Liver (tissue), 8 donors: ENCODE measurements at regions not wholly inside any gene's neighbourhood (a gene's known extent, or its start where the extent isn't known, plus 50 kb on each side); places are given as distances from the start of the nearest gene placed in this dataset.

Source experiments
- DNase-seq: peaks from one replicate; pipeline ENCODE4 v3.0.0-alpha.2; 2017; ENCODE audit warnings: low spot score
- H3K27ac ChIP-seq, 2 donors: one replicate each; pipeline ENCODE4 v1.7.0; 2013; ENCODE audit warnings: inconsistent platforms in 2 of 2, low read length in 2 of 2, control low read depth in 1 of 2, low read depth in 1 of 2, mild to moderate bottlenecking in 1 of 2
- H3K27me3 ChIP-seq, 4 donors: one replicate each; pipeline versions ENCODE4 v1.6.1 to v1.7.0; 2013; ENCODE audit warnings: low read length in 3 of 4, inconsistent platforms in 1 of 4, mild to moderate bottlenecking in 1 of 4, moderate library complexity in 1 of 4; ENCODE audit not compliant: control insufficient read depth in 4 of 4, insufficient read depth in 4 of 4
- H3K36me3 ChIP-seq, 4 donors: one replicate each; pipeline versions ENCODE4 v1.6.1 to v1.7.0; 2013; ENCODE audit warnings: low read length in 3 of 4, mild to moderate bottlenecking in 3 of 4, low read depth in 1 of 4, moderate library complexity in 1 of 4; ENCODE audit not compliant: control insufficient read depth in 4 of 4, insufficient read depth in 3 of 4
- H3K4me1 ChIP-seq, 4 donors: one replicate each; pipeline versions ENCODE4 v1.6.1 to v1.7.0; 2013; ENCODE audit warnings: low read length in 3 of 4, mild to moderate bottlenecking in 3 of 4, moderate library complexity in 1 of 4; ENCODE audit not compliant: control insufficient read depth in 4 of 4, insufficient read depth in 4 of 4
- H3K4me3 ChIP-seq, 3 donors: one replicate each; pipeline versions ENCODE4 v1.6.1 to v1.7.0; 2013; ENCODE audit warnings: low read length in 3 of 3, control low read depth in 1 of 3, low read depth in 1 of 3, mild to moderate bottlenecking in 1 of 3
- H3K9ac ChIP-seq, 2 donors: one replicate each; pipeline ENCODE4 v1.7.0; 2013; ENCODE audit warnings: low read length in 2 of 2, mild to moderate bottlenecking in 2 of 2, moderate library complexity in 2 of 2, control low read depth in 1 of 2, low read depth in 1 of 2
- H3K9me3 ChIP-seq, 4 donors: one replicate each; pipeline versions ENCODE4 v1.6.1 to v1.7.0; 2013; ENCODE audit warnings: low read length in 3 of 4; ENCODE audit not compliant: control insufficient read depth in 4 of 4
- ATF3 ChIP-seq: IDR thresholded peaks from 2 replicates; pipeline ENCODE4 v1.6.1; 2016; ENCODE audit warnings: antibody characterized with exemption
- CTCF ChIP-seq: fragments of 150-350 bp; IDR thresholded peaks from 2 replicates; pipeline ENCODE4 v1.5.1; 2017; ENCODE audit warnings: improper control_type of control experiment, low read depth, low read length; ENCODE audit not compliant: missing input control
- EGR1 ChIP-seq, 2 donors: IDR thresholded peaks; 2 replicates each; pipeline ENCODE4 v1.6.1; 2016 to 2018; ENCODE audit warnings: antibody characterized with exemption in 2 of 2, low read depth in 2 of 2
- FOXA1 ChIP-seq: IDR thresholded peaks from 2 replicates; pipeline ENCODE4 v1.6.1; 2016; ENCODE audit warnings: antibody characterized with exemption
- FOXA2 ChIP-seq: IDR thresholded peaks from 2 replicates; pipeline ENCODE4 v1.6.1; 2016; ENCODE audit warnings: antibody characterized with exemption
- GABPA ChIP-seq, 2 donors: IDR thresholded peaks in 1 of 2; conservative IDR thresholded peaks in 1 of 2; 2 replicates each; pipeline ENCODE4 v1.6.1; 2016; ENCODE audit warnings: antibody characterized with exemption in 2 of 2, mild to moderate bottlenecking in 1 of 2, moderate library complexity in 1 of 2
- HNF4A ChIP-seq, 2 donors: conservative IDR thresholded peaks; 2 replicates each; pipeline ENCODE4 v1.6.1; 2016; ENCODE audit warnings: antibody characterized with exemption in 2 of 2, mild to moderate bottlenecking in 2 of 2
- HNF4G ChIP-seq: IDR thresholded peaks from 2 replicates; pipeline ENCODE4 v1.6.1; 2016; ENCODE audit warnings: antibody characterized with exemption
- JUND ChIP-seq, 2 donors: IDR thresholded peaks; 2 replicates each; pipeline ENCODE4 v1.6.1; 2016; ENCODE audit warnings: antibody characterized with exemption in 2 of 2
- MAX ChIP-seq: IDR thresholded peaks from 2 replicates; pipeline ENCODE4 v1.6.1; 2016; ENCODE audit warnings: antibody characterized with exemption
- NR2F2 ChIP-seq: IDR thresholded peaks from 2 replicates; pipeline ENCODE4 v1.6.1; 2016; ENCODE audit warnings: antibody characterized with exemption
- RAD21 ChIP-seq, 2 donors: IDR thresholded peaks; 2 replicates each; pipeline ENCODE4 v1.6.1; 2016; ENCODE audit warnings: antibody characterized with exemption in 2 of 2, mild to moderate bottlenecking in 2 of 2
- REST ChIP-seq: IDR thresholded peaks from 2 replicates; pipeline ENCODE4 v1.6.1; 2016; ENCODE audit warnings: antibody characterized with exemption, mild to moderate bottlenecking
- RXRA ChIP-seq, 2 donors: IDR thresholded peaks; 2 replicates each; pipeline ENCODE4 v1.6.1; 2017 to 2018; ENCODE audit warnings: antibody characterized with exemption in 2 of 2, mild to moderate bottlenecking in 1 of 2
- SP1 ChIP-seq: IDR thresholded peaks from 2 replicates; pipeline ENCODE4 v1.6.1; 2018; ENCODE audit warnings: antibody characterized with exemption, mild to moderate bottlenecking
- TAF1 ChIP-seq: conservative IDR thresholded peaks from 2 replicates; pipeline ENCODE4 v1.6.1; 2016; ENCODE audit warnings: antibody characterized with exemption, mild to moderate bottlenecking
- YY1 ChIP-seq: IDR thresholded peaks from 2 replicates; pipeline ENCODE4 v1.6.1; 2016; ENCODE audit warnings: antibody characterized with exemption, mild to moderate bottlenecking
- ZBTB33 ChIP-seq: IDR thresholded peaks from 2 replicates; pipeline ENCODE4 v1.6.1; 2016; ENCODE audit warnings: antibody characterized with exemption
- WGBS: extraction: QIAGEN DNeasy Blood & Tissue Kit; methylation state at CpG from one replicate; pipeline ENCODE4 v1.1.7; 2013; 5-methylcytosine and 5-hydroxymethylcytosine counted together
- donor health status: healthy.
- donor health status: healthy.
- donor health status: healthy.
- donor health status: healthy.
- donor health status: healthy.

- H3K4me1 ChIP-seq = no peaks in the 10 kb centered on the region
- no peak overlapping the region for H3K4me3 ChIP-seq
- no peaks in the 10 kb centered on the region for H3K27me3 ChIP-seq
- H3K9me3 ChIP-seq = no peaks in the 10 kb centered on the region
- H3K9ac ChIP-seq = no peak overlapping the region
- TF ChIP-seq GABPA (IDR thresholded peaks at IDR 0.05 in 1 of 2, conservative IDR thresholded peaks at IDR 0.05 in 1 of 2) = no peak
- TF ChIP-seq EGR1 (IDR thresholded peaks at IDR 0.05; ENCODE audit: low read depth in 2 of 2) = no peak
- no peak for TF ChIP-seq YY1
- no peak for TF ChIP-seq ATF3
- no peak for TF ChIP-seq RXRA (IDR thresholded peaks at IDR 0.05)
- no peak for TF ChIP-seq CTCF
- TF ChIP-seq NR2F2 = no peak
- TF ChIP-seq HNF4A (conservative IDR thresholded peaks at IDR 0.05) = no peak
- no peak for TF ChIP-seq FOXA1
- no peak for TF ChIP-seq MAX
- TF ChIP-seq REST = no peak
- TF ChIP-seq ZBTB33 = no peak
- TF ChIP-seq FOXA2 = no peak
- no peak for TF ChIP-seq JUND (IDR thresholded peaks at IDR 0.05)
- no peak for TF ChIP-seq RAD21 (IDR thresholded peaks at IDR 0.05)
- TF ChIP-seq HNF4G = no peak
- no peak for TF ChIP-seq TAF1
- TF ChIP-seq SP1 = no peak
- no peak for DNase-seq
- H3K36me3 ChIP-seq = no peaks in the 10 kb centered on the region
- WGBS = 54% methylated on average over 5 of the region's 5 CpGs
- no peak overlapping the region for H3K27ac ChIP-seq
Observed at GRCh38 chr5:44511596-44511995, 122.4 kb upstream of the FGF10 start.

- Histone ChIP-seq H3K27me3 (no peaks in the 10 kb centered on the region), H3K27ac (no peak overlapping the region), H3K4me3 (no peak overlapping the region), H3K4me1 (no peaks in the 10 kb centered on the region), H3K9me3 (no peaks in the 10 kb centered on the region), H3K36me3 (no peaks in the 10 kb centered on the region), H3K9ac (no peak overlapping the region)
- no peak for DNase-seq
- TF ChIP-seq JUND (IDR thresholded peaks at IDR 0.05) = no peak
- no peak for TF ChIP-seq MAX
- WGBS = 28% methylated on average over 3 of the region's 3 CpGs
Observed at GRCh38 chr5:44506561-44506960, 117.3 kb upstream of the FGF10 start.
